HepG2 (cell line): ENCODE measurements at regions not wholly inside any gene's neighbourhood (a gene's known extent, or its start where the extent isn't known, plus 50 kb on each side); places are given as distances from the start of the nearest gene placed in this dataset.

Source experiments
- ATAC-seq: fragments of 200-7000 bp; cut with Tn5 transposase; 3 replicates; pipeline ENCODE4 v1.9.1; 2020; ENCODE audit warnings: mild to moderate bottlenecking, moderate library complexity
- BruUV-seq: library from RNA; stranded (reverse); fragments of 400-500 nt; replicated peaks from 2 replicates; lab custom pipeline; 2021; lab: Mats Ljungman, UMichigan
- CTCF ChIA-PET: fragments of 300-600 bp; formaldehyde crosslinking; extraction: SDS; loops from one replicate; lab custom pipeline; 2021; ENCODE audit warnings: low total read pairs, inconsistent platforms, low intra/inter-chr PET ratio; lab: Yijun Ruan, JAX
- POLR2A ChIA-PET: fragments of 350-600 bp; sonication (Branson Sonifier 250); formaldehyde crosslinking; loops from one replicate; lab custom pipeline; 2020; ENCODE audit warnings: antibody characterized with exemption, inconsistent platforms; lab: Yijun Ruan, JAX
- DNase-seq: peaks from one replicate; pipeline ENCODE4 v3.0.0-alpha.2; 2015; ENCODE audit warnings: low spot score
- FAIRE-seq: peaks from 3 replicates; lab custom pipeline; 2011; peaks lifted over from hg19 to GRCh38; lab: Jason Lieb, UNC
- H2AFZ ChIP-seq: one replicate; pipeline ENCODE4 v1.6.1; 2011; ENCODE audit warnings: low read length, inconsistent platforms
- H3K27ac ChIP-seq: fragments of 300-600 bp; 3 replicates; pipeline ENCODE4 v1.8.0; 2011; ENCODE audit warnings: mixed run types, mild to moderate bottlenecking, mixed read lengths, low read length, inconsistent platforms; ENCODE audit not compliant: insufficient read depth; ENCODE audit errors: extremely low read length
- H3K27me3 ChIP-seq, 2 experiments: fragments of 200-600 bp in 1 of 2; 2 replicates in 1 of 2; 3 replicates in 1 of 2; pipeline versions ENCODE4 v1.6.0 to v1.8.0; 2011; ENCODE audit warnings: low read length in 2 of 2, mild to moderate bottlenecking in 2 of 2, moderate library complexity in 2 of 2, inconsistent platforms in 1 of 2; ENCODE audit not compliant: insufficient read depth in 2 of 2, control insufficient read depth in 1 of 2
- H3K36me3 ChIP-seq, 2 experiments: fragments of 200-600 bp in 1 of 2; replicated peaks in 1 of 2; 2 replicates in 1 of 2; 3 replicates in 1 of 2; pipeline versions ENCODE4 v1.5.1 to v1.8.0; 2011; ENCODE audit warnings: low read length in 2 of 2, inconsistent platforms in 1 of 2; ENCODE audit not compliant: insufficient read depth in 2 of 2, control insufficient read depth in 1 of 2
- H3K4me1 ChIP-seq: 2 replicates; pipeline ENCODE4 v1.5.1; 2012; ENCODE audit warnings: low read length, inconsistent platforms; ENCODE audit not compliant: insufficient read depth
- H3K4me2 ChIP-seq: 2 replicates; pipeline ENCODE4 v1.6.0; 2011; ENCODE audit warnings: low read depth, low read length, inconsistent platforms
- H3K4me3 ChIP-seq, 3 experiments: fragments of 200-600 bp in 1 of 3; sonication (generic), shearing (Covaris generic) in 1 of 3; replicated peaks in 1 of 3; 2 replicates each; pipeline ENCODE4 v1.5.1; 2011 to 2016; ENCODE audit warnings: low read length in 3 of 3, inconsistent platforms in 2 of 3, low read depth in 2 of 3, mild to moderate bottlenecking in 2 of 3, control low read depth in 1 of 3, mixed read lengths in 1 of 3; ENCODE audit not compliant: insufficient read depth in 1 of 3
- H3K79me2 ChIP-seq: one replicate; pipeline ENCODE4 v1.6.1; 2011; ENCODE audit warnings: low read length, inconsistent platforms; ENCODE audit not compliant: insufficient read depth
- H3K9ac ChIP-seq: 2 replicates; pipeline ENCODE4 v1.6.0; 2011; ENCODE audit warnings: mild to moderate bottlenecking, low read depth, low read length, inconsistent platforms; ENCODE audit not compliant: insufficient read depth
- H3K9me3 ChIP-seq: 2 replicates; pipeline ENCODE4 v1.5.1; 2012; ENCODE audit warnings: mild to moderate bottlenecking, low read length
- H4K20me1 ChIP-seq: 2 replicates; pipeline ENCODE4 v1.6.0; 2011; ENCODE audit warnings: inconsistent platforms, mild to moderate bottlenecking, low read length, moderate library complexity; ENCODE audit not compliant: insufficient read depth
- ARID3A ChIP-seq: IDR thresholded peaks from 2 replicates; pipeline ENCODE4 v1.6.1; 2012; ENCODE audit warnings: low read depth, low read length, improper control_type of control experiment
- ATF7 ChIP-seq, 2 experiments: fragments of 450-650 bp in 1 of 2; sonication (generic) in 1 of 2; formaldehyde crosslinking in 1 of 2; IDR thresholded peaks; 2 replicates each; pipeline versions ENCODE4 v1.4.0 to v1.6.1; 2016 to 2020; ENCODE audit warnings: antibody characterized with exemption in 1 of 2, mild to moderate bottlenecking in 1 of 2, missing genetic modification reagents in 1 of 2
- CHD4 ChIP-seq: fragments of 200-600 bp; sonication (generic); IDR thresholded peaks from 2 replicates; pipeline ENCODE4 v1.7.0; 2017; ENCODE audit warnings: mild to moderate bottlenecking, low read length, borderline replicate concordance
- CREB1 ChIP-seq, 2 experiments: fragments of 450-650 bp in 1 of 2; IDR thresholded peaks; 2 replicates each; pipeline ENCODE4 v1.6.1; 2016 to 2017; ENCODE audit warnings: control low read depth in 1 of 2, mild to moderate bottlenecking in 1 of 2, missing compliant biosample characterization in 1 of 2, missing genetic modification characterization in 1 of 2
- MBNL3 ChIP-seq: fragments of 250-450 bp; sonication (Bioruptor Pico); conservative IDR thresholded peaks from 2 replicates; pipeline ENCODE4 v1.8.0; 2022; ENCODE audit warnings: mild to moderate bottlenecking, inconsistent platforms
- ZFP41 ChIP-seq: sonication (generic); formaldehyde crosslinking; IDR thresholded peaks from 2 replicates; pipeline ENCODE4 v1.4.0; 2020; ENCODE audit warnings: mild to moderate bottlenecking, missing genetic modification reagents, borderline replicate concordance
- WGBS: methylation state at CpG from one replicate; pipeline ENCODE4 v1.1.6; 2017; ENCODE audit warnings: low lambda C conversion rate; 5-methylcytosine and 5-hydroxymethylcytosine counted together
- in situ Hi-C: cut with HindIII; loops from 2 replicates; pipeline ENCODE4 v1.10.0; 2017; ENCODE audit warnings: low pct_unique_long_range_greater_than_20kb; ENCODE audit not compliant: extremely low pct_ligation_motif_present
- intact Hi-C: fragments of 100-400 bp; cut with micrococcal nuclease; formaldehyde crosslinking; loops from one replicate; pipeline ENCODE4 v1.10.0; 2022; ENCODE audit not compliant: unreplicated experiment

GRCh38 chr1:69294171-69294570, 273.6 kb upstream of the LRRC7 start (continued):
- TF ChIP-seq ARID3A (no peak), MBNL3 (CRISPR knock-in tag) (no peak), ZFP41 (CRISPR knock-in tag) (no peak)

DNA sequence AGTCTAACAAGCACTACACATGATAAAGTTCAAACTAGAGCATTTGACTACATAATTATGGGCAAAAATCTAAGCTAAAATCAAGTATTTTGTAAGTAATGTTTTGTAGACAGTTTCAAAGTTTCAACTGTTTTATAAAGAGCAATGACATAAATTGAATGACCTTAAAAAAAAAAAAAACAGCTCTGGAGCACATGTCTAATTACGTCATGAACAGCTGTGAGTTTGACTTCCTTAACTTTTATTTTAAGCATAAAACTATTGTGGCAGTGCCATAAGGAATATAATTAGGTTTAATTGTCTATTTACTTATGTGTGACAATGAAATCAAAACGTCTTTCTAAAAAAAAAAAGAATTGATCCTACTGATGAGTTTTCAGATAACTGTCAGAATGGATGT, 272.5 kb upstream of the LRRC7 start:
- no peak overlapping the region for H3K4me3 ChIP-seq
- peak; percentile 40; the same call in 1 of the 2 replicates for TF ChIP-seq ATF7 (IDR thresholded peaks at IDR 0.05)
- TF ChIP-seq ATF7 (CRISPR knock-in tag; IDR thresholded peaks at IDR 0.05): no peak
- TF ChIP-seq CREB1 (IDR thresholded peaks at IDR 0.05): peak; percentile 45; the same call in 1 of the 2 replicates
- no peak for TF ChIP-seq CREB1 (CRISPR knock-in tag; IDR thresholded peaks at IDR 0.05)
- no peak for TF ChIP-seq CHD4
- TF ChIP-seq, all 625 proteins: peak for 2
- in situ Hi-C loops: no loop called here
- FAIRE-seq (no peak), ATAC-seq (no peak), DNase-seq (no peak)
- Histone ChIP-seq H3K9ac (no peak overlapping the region), H3K79me2 (no peaks in the 10 kb centered on the region), H3K36me3 (no peaks in the 10 kb centered on the region), H4K20me1 (no peaks in the 10 kb centered on the region), H2AFZ (no peak overlapping the region), H3K4me1 (no peaks in the 10 kb centered on the region), H3K27me3 (no peaks in the 10 kb centered on the region), H3K9me3 (peaks cover 10% of the 10 kb centered on the region), H3K27ac (no peak overlapping the region), H3K4me2 (no peak overlapping the region)
- intact Hi-C loops: no loop called here
- BruUV-seq: no TSS peak
- 1% methylated on average over 2 of the region's 2 CpGs for WGBS
- ChIA-PET POLR2A (no interaction called here), CTCF (no interaction called here)
